ENCODE measurements at regions not wholly inside any gene's neighbourhood (a gene's known extent, or its start where the extent isn't known, plus 50 kb on each side); places are given as distances from the start of the nearest gene placed in this dataset.

DNA sequence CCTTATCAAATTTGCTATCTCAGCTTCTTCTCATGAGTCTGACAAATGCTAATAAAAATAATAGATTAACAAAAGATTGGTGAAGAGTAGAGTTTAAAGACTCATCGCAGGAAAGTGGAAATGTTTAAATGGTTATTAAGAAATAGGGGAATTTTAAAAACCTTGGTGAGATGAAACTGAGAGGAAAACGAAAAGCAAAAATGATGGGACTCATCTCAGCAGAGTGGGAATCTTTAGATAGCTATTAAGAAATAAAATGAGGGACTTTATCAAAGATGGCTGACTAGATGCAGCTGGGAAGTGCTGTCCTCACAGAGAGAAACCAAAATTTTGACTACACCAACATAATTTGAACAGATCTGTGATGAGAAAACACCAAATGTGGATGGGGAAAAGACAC, 79.2 kb upstream of the CD163 start:
- no peak for FAIRE-seq
- ChIA-PET POLR2A (interaction anchor here (0.5 to 1.0 kb wide), 3 partner anchors 11 to 1639 kb away, joined by 3 read pairs; no protein-coding TSS in a partner anchor), CTCF (ENCODE audit: low intra/inter-chr PET ratio) (no interaction called here)
- H3K4me3 ChIP-seq: no peak overlapping the region
- no peaks in the 10 kb centered on the region for H3K9me3 ChIP-seq (replicated peaks; ENCODE audit: control insufficient read depth, insufficient read depth, low read depth, low read length)
- no peak for ATAC-seq
- no peaks in the 10 kb centered on the region for H3K36me3 ChIP-seq (ENCODE audit: control insufficient read depth, insufficient read depth, low read length)
- no peak overlapping the region for H3K4me2 ChIP-seq (ENCODE audit: insufficient read depth, low read length)
- no peak for DNase-seq (ENCODE audit: extremely low read depth in 1 of 4, low spot score in 3 of 4)
- no peak overlapping the region for H3K9ac ChIP-seq (ENCODE audit: insufficient read depth in 1 of 2, low read depth in 2 of 2, low read length in 2 of 2)
- no peak overlapping the region for H3K27ac ChIP-seq (ENCODE audit: extremely low read depth, low read depth, low read length)
- no peaks in the 10 kb centered on the region for H3K9me1 ChIP-seq (ENCODE audit: control insufficient read depth, insufficient read depth, low read length)
- no peaks in the 10 kb centered on the region for H4K20me1 ChIP-seq (replicated peaks; ENCODE audit: control insufficient read depth, insufficient read depth, low read length)
- 0% methylated on average over 2 of the region's 2 CpGs for WGBS (ENCODE audit: insufficient coverage, low coverage, missing lambda C conversion rate)
- in situ Hi-C loops (cut with MboI): no loop called here
- TF ChIP-seq CEBPG (CRISPR knock-in tag; IDR thresholded peaks at IDR 0.05) (no peak), CEBPG (tag; conservative IDR thresholded peaks at IDR 0.05 in 1 of 2, IDR thresholded peaks at IDR 0.05 in 1 of 2) (no peak), CBX8 (IDR thresholded peaks at IDR 0.05; ENCODE audit: borderline replicate concordance, extremely low read depth, low read depth, low read length, poor library complexity, severe bottlenecking) (no peak), NCOA1 (IDR thresholded peaks at IDR 0.05; ENCODE audit: low read depth) (no peak), ZNF583 (CRISPR knock-in tag; IDR thresholded peaks at IDR 0.05) (no peak), ADNP (tag; IDR thresholded peaks at IDR 0.05) (no peak), CHD4 (IDR thresholded peaks at IDR 0.05; ENCODE audit: insufficient read depth, insufficient replicate concordance, low read depth, low read length, poor library complexity, severe bottlenecking) (no peak), DACH1 (IDR thresholded peaks at IDR 0.05; ENCODE audit: partially characterized antibody) (no peak), ZNF778 (CRISPR knock-in tag; IDR thresholded peaks at IDR 0.05) (no peak), ETV1 (tag; conservative IDR thresholded peaks at IDR 0.05; ENCODE audit: low read depth) (no peak), HEY1 (CRISPR knock-in tag; IDR thresholded peaks at IDR 0.05; ENCODE audit: borderline replicate concordance) (no peak), LCOR (CRISPR knock-in tag; IDR thresholded peaks at IDR 0.05) (no peak), RBM22 (IDR thresholded peaks at IDR 0.05; ENCODE audit: low read depth, low read length, poor library complexity, severe bottlenecking) (no peak), ZBTB8A (IDR thresholded peaks at IDR 0.05; ENCODE audit: partially characterized antibody) (no peak)
- TF ChIP-seq, protein P1, sequence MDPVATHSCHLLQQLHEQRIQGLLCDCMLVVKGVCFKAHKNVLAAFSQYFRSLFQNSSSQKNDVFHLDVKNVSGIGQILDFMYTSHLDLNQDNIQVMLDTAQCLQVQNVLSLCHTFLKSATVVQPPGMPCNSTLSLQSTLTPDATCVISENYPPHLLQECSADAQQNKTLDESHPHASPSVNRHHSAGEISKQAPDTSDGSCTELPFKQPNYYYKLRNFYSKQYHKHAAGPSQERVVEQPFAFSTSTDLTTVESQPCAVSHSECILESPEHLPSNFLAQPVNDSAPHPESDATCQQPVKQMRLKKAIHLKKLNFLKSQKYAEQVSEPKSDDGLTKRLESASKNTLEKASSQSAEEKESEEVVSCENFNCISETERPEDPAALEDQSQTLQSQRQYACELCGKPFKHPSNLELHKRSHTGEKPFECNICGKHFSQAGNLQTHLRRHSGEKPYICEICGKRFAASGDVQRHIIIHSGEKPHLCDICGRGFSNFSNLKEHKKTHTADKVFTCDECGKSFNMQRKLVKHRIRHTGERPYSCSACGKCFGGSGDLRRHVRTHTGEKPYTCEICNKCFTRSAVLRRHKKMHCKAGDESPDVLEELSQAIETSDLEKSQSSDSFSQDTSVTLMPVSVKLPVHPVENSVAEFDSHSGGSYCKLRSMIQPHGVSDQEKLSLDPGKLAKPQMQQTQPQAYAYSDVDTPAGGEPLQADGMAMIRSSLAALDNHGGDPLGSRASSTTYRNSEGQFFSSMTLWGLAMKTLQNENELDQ (CRISPR knock-in tag; IDR thresholded peaks at IDR 0.05; ENCODE audit: borderline replicate concordance): no peak
- TF ChIP-seq, protein P2, sequence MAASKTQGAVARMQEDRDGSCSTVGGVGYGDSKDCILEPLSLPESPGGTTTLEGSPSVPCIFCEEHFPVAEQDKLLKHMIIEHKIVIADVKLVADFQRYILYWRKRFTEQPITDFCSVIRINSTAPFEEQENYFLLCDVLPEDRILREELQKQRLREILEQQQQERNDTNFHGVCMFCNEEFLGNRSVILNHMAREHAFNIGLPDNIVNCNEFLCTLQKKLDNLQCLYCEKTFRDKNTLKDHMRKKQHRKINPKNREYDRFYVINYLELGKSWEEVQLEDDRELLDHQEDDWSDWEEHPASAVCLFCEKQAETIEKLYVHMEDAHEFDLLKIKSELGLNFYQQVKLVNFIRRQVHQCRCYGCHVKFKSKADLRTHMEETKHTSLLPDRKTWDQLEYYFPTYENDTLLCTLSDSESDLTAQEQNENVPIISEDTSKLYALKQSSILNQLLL (CRISPR knock-in tag; IDR thresholded peaks at IDR 0.05; ENCODE audit: borderline replicate concordance): no peak
- TF ChIP-seq, protein P3, sequence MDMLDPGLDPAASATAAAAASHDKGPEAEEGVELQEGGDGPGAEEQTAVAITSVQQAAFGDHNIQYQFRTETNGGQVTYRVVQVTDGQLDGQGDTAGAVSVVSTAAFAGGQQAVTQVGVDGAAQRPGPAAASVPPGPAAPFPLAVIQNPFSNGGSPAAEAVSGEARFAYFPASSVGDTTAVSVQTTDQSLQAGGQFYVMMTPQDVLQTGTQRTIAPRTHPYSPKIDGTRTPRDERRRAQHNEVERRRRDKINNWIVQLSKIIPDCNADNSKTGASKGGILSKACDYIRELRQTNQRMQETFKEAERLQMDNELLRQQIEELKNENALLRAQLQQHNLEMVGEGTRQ (CRISPR knock-in tag; IDR thresholded peaks at IDR 0.05): no peak
- TF ChIP-seq, protein P4, sequence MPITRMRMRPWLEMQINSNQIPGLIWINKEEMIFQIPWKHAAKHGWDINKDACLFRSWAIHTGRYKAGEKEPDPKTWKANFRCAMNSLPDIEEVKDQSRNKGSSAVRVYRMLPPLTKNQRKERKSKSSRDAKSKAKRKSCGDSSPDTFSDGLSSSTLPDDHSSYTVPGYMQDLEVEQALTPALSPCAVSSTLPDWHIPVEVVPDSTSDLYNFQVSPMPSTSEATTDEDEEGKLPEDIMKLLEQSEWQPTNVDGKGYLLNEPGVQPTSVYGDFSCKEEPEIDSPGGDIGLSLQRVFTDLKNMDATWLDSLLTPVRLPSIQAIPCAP (CRISPR knock-in tag; IDR thresholded peaks at IDR 0.05; ENCODE audit: borderline replicate concordance): no peak
- no peaks in the 10 kb centered on the region for H3K79me2 ChIP-seq (ENCODE audit: control insufficient read depth, insufficient read depth, low read length)
- no peaks in the 10 kb centered on the region for H3K27me3 ChIP-seq (ENCODE audit: control insufficient read depth in 2 of 2, insufficient read depth in 2 of 2, low read length in 2 of 2)
- no TSS peak for BruUV-seq (replicated peaks)
- no peak overlapping the region for H2AFZ ChIP-seq (ENCODE audit: low read depth, low read length)
- no peaks in the 10 kb centered on the region for H3K4me1 ChIP-seq (replicated peaks in 1 of 2; ENCODE audit: control insufficient read depth in 2 of 2, insufficient read depth in 2 of 2, low read length in 2 of 2)
- intact Hi-C loops (cut with micrococcal nuclease): no loop called here

Data from K562 (cell line).